ENCODE measurements at regions not wholly inside any gene's neighbourhood (a gene's known extent, or its start where the extent isn't known, plus 50 kb on each side); places are given as distances from the start of the nearest gene placed in this dataset.

DNA sequence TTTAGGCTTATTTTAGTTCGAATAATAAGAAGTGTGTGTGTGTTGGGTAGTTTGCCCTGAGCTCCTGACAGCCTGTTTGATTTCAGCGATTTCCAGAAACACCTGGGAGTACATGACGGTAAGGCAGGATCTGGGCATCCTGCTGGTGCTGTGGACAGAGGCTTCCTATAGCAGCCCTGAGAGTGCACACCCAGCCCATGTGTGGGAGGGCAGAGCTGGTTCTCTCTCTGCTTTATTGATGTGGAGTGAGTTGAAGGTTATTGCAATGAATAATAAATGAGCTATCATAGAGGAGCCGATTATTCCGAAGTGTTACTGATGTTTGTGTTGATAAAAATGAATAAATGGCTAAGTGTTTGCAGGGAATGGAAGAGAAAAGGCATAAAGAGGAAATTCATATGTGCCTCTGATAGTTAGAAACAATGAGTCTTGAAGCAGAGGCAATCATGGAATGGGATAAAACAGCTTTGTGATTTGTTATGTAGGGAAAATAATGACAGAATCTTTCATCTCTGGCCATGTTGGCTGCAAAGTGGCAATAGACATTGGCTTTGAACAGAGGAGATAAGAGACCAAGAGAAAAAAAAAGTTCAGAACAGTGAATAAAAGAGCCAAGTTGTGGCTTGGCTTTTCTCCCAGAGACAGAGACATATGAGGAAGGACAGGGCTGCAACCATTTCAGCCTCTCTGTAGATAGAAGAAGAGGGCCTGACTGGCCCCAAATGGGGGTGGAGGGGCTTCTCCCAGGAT lies 166.2 kb upstream of the CHD6 start:
- TF ChIP-seq, protein P1, sequence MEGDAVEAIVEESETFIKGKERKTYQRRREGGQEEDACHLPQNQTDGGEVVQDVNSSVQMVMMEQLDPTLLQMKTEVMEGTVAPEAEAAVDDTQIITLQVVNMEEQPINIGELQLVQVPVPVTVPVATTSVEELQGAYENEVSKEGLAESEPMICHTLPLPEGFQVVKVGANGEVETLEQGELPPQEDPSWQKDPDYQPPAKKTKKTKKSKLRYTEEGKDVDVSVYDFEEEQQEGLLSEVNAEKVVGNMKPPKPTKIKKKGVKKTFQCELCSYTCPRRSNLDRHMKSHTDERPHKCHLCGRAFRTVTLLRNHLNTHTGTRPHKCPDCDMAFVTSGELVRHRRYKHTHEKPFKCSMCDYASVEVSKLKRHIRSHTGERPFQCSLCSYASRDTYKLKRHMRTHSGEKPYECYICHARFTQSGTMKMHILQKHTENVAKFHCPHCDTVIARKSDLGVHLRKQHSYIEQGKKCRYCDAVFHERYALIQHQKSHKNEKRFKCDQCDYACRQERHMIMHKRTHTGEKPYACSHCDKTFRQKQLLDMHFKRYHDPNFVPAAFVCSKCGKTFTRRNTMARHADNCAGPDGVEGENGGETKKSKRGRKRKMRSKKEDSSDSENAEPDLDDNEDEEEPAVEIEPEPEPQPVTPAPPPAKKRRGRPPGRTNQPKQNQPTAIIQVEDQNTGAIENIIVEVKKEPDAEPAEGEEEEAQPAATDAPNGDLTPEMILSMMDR (IDR thresholded peaks at IDR 0.05): no peak

DNA sequence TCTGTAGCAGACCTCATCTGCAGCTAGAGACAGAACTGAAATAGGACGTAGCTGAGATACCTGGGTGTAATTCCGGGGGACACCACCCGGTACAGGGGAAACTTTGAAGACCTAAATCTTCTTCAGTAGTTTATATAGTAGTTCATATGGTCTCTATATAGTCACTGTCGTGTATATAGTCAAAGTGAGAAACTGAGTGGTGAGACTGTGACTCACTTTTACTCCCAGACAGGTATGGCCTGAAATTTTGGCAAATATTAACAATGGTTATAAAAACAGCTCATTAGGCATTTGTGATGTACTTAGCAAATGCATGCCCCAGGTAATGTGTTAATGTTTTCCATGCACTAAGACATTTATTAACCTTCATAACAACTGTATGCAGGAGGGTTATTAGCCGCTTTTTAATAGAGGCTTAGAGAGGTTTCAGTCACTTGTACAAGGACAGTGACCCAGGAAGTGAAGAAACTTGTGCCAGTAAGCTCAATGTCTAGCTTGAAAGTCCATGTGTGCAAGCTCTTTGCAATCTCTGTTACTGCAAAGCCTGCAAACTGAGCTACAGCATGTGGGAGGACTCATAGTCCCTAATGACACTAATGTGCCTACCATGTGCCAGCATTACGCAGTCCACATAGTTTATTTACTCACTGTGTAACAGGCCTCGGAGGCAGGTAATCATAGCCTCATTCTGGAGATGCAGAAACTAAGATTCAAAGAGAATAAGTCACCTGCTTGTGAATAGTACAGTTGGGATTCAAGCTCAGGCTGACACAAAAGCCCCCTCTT lies 165.4 kb upstream of the CHD6 start:
- TF ChIP-seq, protein P1 (IDR thresholded peaks at IDR 0.05): no peak

DNA sequence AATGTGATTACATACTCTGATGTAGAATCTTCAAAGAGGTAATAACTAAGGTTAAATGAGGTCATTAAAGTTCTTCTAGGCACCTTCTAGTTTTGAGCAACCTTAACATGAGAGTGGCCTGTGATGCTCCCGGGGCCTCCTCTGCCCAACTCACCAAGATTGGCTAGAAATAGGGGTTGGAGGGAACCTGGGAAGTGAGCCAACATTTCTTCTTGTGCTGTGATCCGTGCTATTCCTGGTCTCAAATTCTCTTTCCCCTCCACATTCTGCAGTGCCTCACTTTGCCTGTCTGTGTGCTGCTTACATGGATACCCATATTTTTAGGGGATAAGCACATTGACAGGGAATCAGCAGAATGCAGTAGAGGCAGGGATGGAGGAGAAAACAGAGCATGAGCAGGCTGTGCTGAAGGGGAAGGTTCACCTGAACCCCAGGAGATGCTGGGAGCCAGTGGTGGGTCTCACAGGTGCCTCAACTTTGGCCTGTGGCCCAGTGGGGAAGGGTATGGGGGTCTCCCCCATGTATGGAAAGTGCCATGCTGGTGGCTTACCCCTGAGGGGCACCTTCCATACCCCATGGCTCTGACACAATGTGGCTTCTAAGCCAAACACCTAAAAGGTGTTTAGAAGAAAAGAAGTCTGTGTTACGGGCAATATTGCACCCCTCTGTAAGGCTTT lies 164.7 kb upstream of the CHD6 start:
- TF ChIP-seq, protein P1 (IDR thresholded peaks at IDR 0.05): no peak

DNA sequence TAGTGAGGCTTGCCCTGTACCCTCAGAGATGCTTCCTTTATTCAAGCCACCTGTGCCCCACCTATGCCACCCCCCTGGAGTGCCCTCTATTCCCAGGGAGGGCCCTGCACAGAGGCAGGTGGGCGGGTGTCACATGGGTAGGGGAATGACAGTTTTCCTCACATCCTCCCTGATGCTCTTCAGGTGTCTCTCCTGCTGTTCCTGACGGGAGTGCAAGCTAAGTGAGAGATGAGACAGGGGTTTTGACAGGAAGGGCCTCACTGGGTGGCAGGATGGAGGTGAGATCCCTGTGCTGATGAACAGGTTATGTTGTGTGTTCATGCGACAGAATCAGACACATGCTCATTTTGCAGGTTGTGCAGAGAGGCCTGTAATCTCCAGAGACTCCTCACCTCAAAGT lies 164.1 kb upstream of the CHD6 start:
- TF ChIP-seq, protein P1 (IDR thresholded peaks at IDR 0.05): no peak

DNA sequence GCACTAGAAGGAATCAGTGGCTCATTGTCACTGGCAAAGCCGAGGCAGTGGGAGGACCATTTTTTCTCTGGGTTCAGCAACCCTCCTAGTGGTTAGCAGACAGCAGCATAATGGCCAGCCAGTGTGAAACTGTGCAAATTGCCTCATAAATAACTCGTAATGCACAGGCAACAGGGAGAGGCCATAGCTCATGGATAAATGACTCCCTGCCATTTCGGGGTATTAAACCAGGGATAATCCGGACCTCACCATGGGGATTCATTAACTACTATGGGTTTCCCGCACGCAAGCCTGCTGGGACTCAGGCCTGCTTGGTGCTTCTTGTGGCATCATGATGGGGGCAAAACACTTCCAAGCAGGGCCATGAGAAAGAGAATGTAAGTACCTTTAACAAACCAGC lies 158.2 kb upstream of the CHD6 start:
- TF ChIP-seq, protein P1 (IDR thresholded peaks at IDR 0.05): no peak

DNA sequence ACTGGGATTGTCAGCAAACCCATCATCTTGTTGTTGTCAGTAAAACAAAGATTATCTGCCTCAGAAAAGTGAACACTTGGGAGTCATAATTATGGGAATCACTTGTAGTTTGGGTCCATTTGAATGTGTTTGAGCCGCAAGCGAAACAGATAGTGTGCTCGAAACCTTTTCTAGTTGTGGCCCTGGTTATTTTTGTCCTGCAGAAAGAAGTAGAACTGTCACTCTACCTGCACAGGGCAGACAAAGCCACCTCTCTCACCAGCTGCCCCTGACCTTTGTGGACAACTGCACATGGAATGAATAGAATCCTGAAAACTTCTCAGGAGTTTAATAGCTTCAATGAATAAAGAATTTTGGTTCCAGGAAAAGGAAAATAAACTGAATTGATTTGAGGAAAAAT lies 156.1 kb upstream of the CHD6 start:
- TF ChIP-seq, protein P1 (IDR thresholded peaks at IDR 0.05): no peak

DNA sequence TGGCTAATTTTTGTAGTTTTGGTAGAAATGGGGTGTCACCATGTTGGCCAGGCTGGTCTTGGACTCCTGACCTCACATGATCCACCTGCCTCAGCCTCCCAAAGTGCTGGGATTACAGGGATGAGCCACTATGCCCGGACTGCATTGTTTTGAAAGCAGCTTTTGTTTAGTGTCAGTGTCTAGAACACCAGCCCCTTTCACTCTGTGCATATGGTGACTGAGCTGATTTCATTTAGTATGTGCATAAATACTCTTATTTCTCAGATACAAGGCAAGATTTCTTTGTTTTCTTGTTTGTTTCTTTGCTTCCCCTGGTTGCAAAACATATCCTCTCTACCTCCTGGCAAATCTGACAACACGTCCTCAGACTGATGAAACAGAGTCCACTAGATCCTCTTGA lies 152.8 kb upstream of the CHD6 start:
- TF ChIP-seq, protein P1 (IDR thresholded peaks at IDR 0.05): no peak

All from LNCAP (cell line).